ENCODE measurements at regions not wholly inside any gene's neighbourhood (a gene's known extent, or its start where the extent isn't known, plus 50 kb on each side); places are given as distances from the start of the nearest gene placed in this dataset.

GRCh38 chr7:138170959-138171703, 94.9 kb downstream of the AKR1D1 start:
- TF ChIP-seq POLR2AphosphoS5 (IDR thresholded peaks at IDR 0.05; ENCODE audit: low read depth, low read length) (no peak), TAF1 (IDR thresholded peaks at IDR 0.05; ENCODE audit: borderline replicate concordance, insufficient read depth, low read length) (no peak)
- TF ChIP-seq, protein P1, sequence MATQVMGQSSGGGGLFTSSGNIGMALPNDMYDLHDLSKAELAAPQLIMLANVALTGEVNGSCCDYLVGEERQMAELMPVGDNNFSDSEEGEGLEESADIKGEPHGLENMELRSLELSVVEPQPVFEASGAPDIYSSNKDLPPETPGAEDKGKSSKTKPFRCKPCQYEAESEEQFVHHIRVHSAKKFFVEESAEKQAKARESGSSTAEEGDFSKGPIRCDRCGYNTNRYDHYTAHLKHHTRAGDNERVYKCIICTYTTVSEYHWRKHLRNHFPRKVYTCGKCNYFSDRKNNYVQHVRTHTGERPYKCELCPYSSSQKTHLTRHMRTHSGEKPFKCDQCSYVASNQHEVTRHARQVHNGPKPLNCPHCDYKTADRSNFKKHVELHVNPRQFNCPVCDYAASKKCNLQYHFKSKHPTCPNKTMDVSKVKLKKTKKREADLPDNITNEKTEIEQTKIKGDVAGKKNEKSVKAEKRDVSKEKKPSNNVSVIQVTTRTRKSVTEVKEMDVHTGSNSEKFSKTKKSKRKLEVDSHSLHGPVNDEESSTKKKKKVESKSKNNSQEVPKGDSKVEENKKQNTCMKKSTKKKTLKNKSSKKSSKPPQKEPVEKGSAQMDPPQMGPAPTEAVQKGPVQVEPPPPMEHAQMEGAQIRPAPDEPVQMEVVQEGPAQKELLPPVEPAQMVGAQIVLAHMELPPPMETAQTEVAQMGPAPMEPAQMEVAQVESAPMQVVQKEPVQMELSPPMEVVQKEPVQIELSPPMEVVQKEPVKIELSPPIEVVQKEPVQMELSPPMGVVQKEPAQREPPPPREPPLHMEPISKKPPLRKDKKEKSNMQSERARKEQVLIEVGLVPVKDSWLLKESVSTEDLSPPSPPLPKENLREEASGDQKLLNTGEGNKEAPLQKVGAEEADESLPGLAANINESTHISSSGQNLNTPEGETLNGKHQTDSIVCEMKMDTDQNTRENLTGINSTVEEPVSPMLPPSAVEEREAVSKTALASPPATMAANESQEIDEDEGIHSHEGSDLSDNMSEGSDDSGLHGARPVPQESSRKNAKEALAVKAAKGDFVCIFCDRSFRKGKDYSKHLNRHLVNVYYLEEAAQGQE (IDR thresholded peaks at IDR 0.05; ENCODE audit: insufficient read depth in 1 of 2, low read depth in 2 of 2, low read length in 2 of 2) = 0 out of 4 replicates have a peak, but pooled peaks of 1 of the 2 experiments have one; percentile 50
